ENCODE measurements at regions not wholly inside any gene's neighbourhood (a gene's known extent, or its start where the extent isn't known, plus 50 kb on each side); places are given as distances from the start of the nearest gene placed in this dataset.

DNA sequence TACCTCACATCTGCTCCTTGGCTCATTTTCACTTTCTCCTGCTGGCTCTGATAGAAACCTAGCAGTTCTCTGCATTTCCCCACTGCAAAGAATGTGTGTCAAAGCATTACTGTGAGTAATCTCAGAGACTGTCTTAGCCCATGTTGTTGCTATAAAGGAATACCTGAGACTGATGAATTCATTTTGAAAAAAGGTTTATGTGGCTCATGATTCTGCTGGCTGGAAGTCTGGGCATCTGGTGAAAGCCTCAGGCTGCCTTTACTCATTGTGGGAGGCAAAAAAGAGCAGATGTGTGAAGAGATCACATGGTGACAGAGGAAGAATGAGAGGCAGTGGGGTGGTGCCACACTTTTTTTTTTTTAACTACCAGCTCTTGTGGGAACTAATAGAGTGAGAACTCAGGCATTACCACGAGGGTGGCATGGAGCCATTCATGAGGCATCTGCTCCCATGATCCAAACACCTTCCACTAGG, 191.6 kb upstream of the CTNND2 start:
- TF ChIP-seq, protein P1, sequence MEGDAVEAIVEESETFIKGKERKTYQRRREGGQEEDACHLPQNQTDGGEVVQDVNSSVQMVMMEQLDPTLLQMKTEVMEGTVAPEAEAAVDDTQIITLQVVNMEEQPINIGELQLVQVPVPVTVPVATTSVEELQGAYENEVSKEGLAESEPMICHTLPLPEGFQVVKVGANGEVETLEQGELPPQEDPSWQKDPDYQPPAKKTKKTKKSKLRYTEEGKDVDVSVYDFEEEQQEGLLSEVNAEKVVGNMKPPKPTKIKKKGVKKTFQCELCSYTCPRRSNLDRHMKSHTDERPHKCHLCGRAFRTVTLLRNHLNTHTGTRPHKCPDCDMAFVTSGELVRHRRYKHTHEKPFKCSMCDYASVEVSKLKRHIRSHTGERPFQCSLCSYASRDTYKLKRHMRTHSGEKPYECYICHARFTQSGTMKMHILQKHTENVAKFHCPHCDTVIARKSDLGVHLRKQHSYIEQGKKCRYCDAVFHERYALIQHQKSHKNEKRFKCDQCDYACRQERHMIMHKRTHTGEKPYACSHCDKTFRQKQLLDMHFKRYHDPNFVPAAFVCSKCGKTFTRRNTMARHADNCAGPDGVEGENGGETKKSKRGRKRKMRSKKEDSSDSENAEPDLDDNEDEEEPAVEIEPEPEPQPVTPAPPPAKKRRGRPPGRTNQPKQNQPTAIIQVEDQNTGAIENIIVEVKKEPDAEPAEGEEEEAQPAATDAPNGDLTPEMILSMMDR (IDR thresholded peaks at IDR 0.05; ENCODE audit: insufficient read depth, low read length), result no peak
- no peak for TF ChIP-seq POLR2AphosphoS5 (IDR thresholded peaks at IDR 0.05; ENCODE audit: low read depth)
